PFSK-1 (cell line): ENCODE measurements at regions not wholly inside any gene's neighbourhood (a gene's known extent, or its start where the extent isn't known, plus 50 kb on each side); places are given as distances from the start of the nearest gene placed in this dataset.

Experiments used
- FOXP2 ChIP-seq: optimal IDR thresholded peaks from 2 replicates; pipeline ENCODE3; 2011; ENCODE audit warnings: borderline replicate concordance, control low read depth, inconsistent platforms; ENCODE audit not compliant: insufficient read depth; ENCODE audit errors: extremely low read length, extremely low read depth
- POLR2AphosphoS5 ChIP-seq: IDR thresholded peaks from 2 replicates; pipeline ENCODE4 v1.6.1; 2012; ENCODE audit warnings: low read depth, mild to moderate bottlenecking, control low read depth, low read length, moderate library complexity
- REST ChIP-seq, 2 experiments: IDR thresholded peaks; 2 replicates each; pipeline versions ENCODE4 v1.6.1 to v1.8.0; 2011 to 2012; ENCODE audit warnings: low read depth in 2 of 2, low read length in 2 of 2, control low read depth in 1 of 2, inconsistent platforms in 1 of 2, mild to moderate bottlenecking in 1 of 2, moderate library complexity in 1 of 2; ENCODE audit not compliant: insufficient read depth in 1 of 2
- SIN3A ChIP-seq: IDR thresholded peaks from 2 replicates; pipeline ENCODE4 v1.6.1; 2012; ENCODE audit warnings: mild to moderate bottlenecking, low read length, moderate library complexity, borderline replicate concordance; ENCODE audit not compliant: insufficient read depth
- TAF1 ChIP-seq: IDR thresholded peaks from 2 replicates; pipeline ENCODE4 v1.6.1; 2012; ENCODE audit warnings: low read length, control low read depth, borderline replicate concordance; ENCODE audit not compliant: insufficient read depth

GRCh38 chr3:105304487-105304886 is 62.2 kb upstream of the ALCAM start:
- TF ChIP-seq FOXP2 (no peak), REST (IDR thresholded peaks at IDR 0.05; ENCODE audit: insufficient read depth in 1 of 2, low read depth in 2 of 2, low read length in 2 of 2) (no peak)

GRCh38 chr3:105315144-105315543 is 51.6 kb upstream of the ALCAM start:
- no peak for TF ChIP-seq TAF1

- no peak for TF ChIP-seq FOXP2
- no peak for TF ChIP-seq REST (IDR thresholded peaks at IDR 0.05; ENCODE audit: insufficient read depth in 1 of 2, low read depth in 2 of 2, low read length in 2 of 2)
- TF ChIP-seq SIN3A: no peak
- TF ChIP-seq TAF1: no peak
- no peak for TF ChIP-seq POLR2AphosphoS5
Measured at GRCh38 chr3:105315815-105316214, 50.9 kb upstream of the ALCAM start.

- TF ChIP-seq TAF1 (no peak), FOXP2 (no peak), SIN3A (no peak), POLR2AphosphoS5 (no peak), REST (IDR thresholded peaks at IDR 0.05; ENCODE audit: insufficient read depth in 1 of 2, low read depth in 2 of 2, low read length in 2 of 2) (no peak)
Measured at GRCh38 chr3:105316331-105316730, 50.4 kb upstream of the ALCAM start.
